ENCODE measurements at regions not wholly inside any gene's neighbourhood (a gene's known extent, or its start where the extent isn't known, plus 50 kb on each side); places are given as distances from the start of the nearest gene placed in this dataset.
A peak's percentile ranks its signal among the peaks of the same experiment; 100 is the strongest.

DNA sequence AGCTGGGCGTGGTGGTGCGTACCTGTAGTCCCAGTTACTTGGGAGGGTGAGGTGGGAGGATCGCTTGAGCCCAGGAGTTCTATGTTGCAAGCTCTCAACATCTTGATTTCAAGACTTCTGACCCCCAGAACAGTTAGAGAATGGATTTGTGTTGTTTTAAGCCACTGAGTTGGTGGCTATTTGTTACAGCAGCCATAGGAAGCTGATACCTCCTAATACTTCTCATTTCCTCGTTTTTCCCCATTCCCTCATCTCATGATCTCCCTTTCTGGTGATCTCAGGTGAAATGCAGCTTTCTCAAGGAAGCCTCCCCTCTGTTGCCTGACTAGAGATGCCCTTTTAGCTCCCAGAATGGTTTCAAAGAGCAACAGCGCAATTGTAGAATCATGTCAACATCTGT lies 378.8 kb downstream of the TYW1 start:
- H3K27ac ChIP-seq, result no peak overlapping the region
- H4K20me1 ChIP-seq (ENCODE audit: insufficient read depth), result no peaks in the 10 kb centered on the region
- no peaks in the 10 kb centered on the region for H3K79me2 ChIP-seq (ENCODE audit: insufficient read depth, low read depth)
- no peak overlapping the region for H3K9ac ChIP-seq
- no peak overlapping the region for H3K4me3 ChIP-seq (IDR thresholded peaks at IDR 0.05; ENCODE audit: insufficient read depth, low read depth, low read length)
- H2AFZ ChIP-seq (ENCODE audit: low read depth), result no peak overlapping the region
- no peak overlapping the region for H3K4me2 ChIP-seq
- H3K4me1 ChIP-seq (ENCODE audit: low read depth, poor library complexity, severe bottlenecking), result no peaks in the 10 kb centered on the region
- TF ChIP-seq, protein P1, sequence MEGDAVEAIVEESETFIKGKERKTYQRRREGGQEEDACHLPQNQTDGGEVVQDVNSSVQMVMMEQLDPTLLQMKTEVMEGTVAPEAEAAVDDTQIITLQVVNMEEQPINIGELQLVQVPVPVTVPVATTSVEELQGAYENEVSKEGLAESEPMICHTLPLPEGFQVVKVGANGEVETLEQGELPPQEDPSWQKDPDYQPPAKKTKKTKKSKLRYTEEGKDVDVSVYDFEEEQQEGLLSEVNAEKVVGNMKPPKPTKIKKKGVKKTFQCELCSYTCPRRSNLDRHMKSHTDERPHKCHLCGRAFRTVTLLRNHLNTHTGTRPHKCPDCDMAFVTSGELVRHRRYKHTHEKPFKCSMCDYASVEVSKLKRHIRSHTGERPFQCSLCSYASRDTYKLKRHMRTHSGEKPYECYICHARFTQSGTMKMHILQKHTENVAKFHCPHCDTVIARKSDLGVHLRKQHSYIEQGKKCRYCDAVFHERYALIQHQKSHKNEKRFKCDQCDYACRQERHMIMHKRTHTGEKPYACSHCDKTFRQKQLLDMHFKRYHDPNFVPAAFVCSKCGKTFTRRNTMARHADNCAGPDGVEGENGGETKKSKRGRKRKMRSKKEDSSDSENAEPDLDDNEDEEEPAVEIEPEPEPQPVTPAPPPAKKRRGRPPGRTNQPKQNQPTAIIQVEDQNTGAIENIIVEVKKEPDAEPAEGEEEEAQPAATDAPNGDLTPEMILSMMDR (conservative IDR thresholded peaks at IDR 0.05; ENCODE audit: low read depth, low read length), result no peak
- no peaks in the 10 kb centered on the region for H3K27me3 ChIP-seq (ENCODE audit: insufficient read depth, low read depth)
- H3K36me3 ChIP-seq (ENCODE audit: insufficient read depth), result no peaks in the 10 kb centered on the region

DNA sequence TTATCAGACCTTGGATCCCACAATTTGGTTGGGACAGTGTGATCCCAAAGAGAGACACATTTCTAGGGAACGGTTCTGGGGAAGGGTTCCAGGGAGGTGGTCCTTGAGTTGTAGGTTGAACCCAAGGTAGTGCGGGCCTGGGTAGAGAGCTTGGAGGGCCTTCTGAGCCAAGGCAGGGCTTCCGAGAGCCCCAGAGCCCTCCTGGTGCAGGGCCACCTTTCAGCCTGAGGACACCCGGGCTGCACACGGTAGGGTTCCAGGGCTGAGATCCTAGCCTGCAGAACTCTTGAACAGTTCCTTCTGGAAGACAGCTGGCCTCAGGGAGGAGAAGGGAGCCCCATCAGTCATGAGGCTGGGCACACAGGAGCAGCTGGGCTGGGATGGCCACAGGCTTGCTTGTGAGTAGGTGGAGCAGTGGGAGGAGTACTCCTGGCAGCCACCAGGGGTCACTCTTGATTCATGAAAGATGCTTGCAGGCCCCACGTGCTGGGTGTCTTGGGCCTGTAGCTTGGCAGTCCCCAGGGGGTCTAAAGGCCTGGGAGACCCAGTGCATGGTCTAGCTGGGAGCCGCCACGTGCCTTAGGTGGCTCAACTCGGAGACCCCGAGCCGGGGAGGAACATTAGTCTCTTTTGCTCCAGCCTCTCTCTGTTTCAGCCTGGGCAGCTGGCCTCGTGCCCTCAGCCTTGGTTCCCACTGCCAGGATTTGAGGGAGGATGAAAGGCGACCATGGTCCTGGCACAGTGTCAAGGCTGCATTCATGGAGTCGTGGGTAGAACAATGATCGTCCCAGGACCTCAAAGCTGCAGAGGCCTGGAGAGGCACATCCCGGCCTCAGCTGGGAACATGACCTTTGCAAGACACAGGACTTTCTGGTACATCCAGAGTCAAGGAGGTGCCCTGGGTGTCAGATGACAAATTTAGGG lies 381.6 kb downstream of the TYW1 start:
- H3K4me2 ChIP-seq, result no peak overlapping the region
- H3K27me3 ChIP-seq (ENCODE audit: insufficient read depth, low read depth), result no peaks in the 10 kb centered on the region
- H3K4me1 ChIP-seq (ENCODE audit: low read depth, poor library complexity, severe bottlenecking), result no peaks in the 10 kb centered on the region
- H4K20me1 ChIP-seq (ENCODE audit: insufficient read depth), result no peaks in the 10 kb centered on the region
- H3K27ac ChIP-seq, result no peak overlapping the region
- H3K9ac ChIP-seq, result no peak overlapping the region
- H2AFZ ChIP-seq (ENCODE audit: low read depth), result peak overlapping the region; percentile 35; the same call in 1 of the 2 replicates
- no peak overlapping the region for H3K4me3 ChIP-seq (IDR thresholded peaks at IDR 0.05; ENCODE audit: insufficient read depth, low read depth, low read length)
- no peaks in the 10 kb centered on the region for H3K36me3 ChIP-seq (ENCODE audit: insufficient read depth)
- TF ChIP-seq, protein P1 (conservative IDR thresholded peaks at IDR 0.05; ENCODE audit: low read depth, low read length), result peak; percentile 91
- H3K79me2 ChIP-seq (ENCODE audit: insufficient read depth, low read depth), result no peaks in the 10 kb centered on the region

DNA sequence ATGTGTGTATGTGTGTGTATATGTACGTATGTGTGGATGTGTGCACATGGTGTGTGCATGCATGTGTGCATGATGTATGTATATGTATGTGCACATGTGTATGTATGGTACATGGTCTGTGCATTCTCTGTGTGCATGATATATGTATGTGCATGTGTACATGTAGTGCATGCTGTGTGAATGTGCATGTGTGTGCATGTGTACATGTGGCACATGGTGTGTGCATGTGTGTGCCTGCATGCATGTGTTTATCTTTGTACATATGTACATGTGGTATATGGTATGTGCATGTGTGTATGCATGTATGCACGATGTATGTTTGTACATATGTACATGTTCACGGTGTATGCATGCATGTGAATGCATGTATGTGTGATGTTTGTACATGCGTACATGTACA lies 383.7 kb downstream of the TYW1 start:
- no peak overlapping the region for H3K27ac ChIP-seq
- no peak overlapping the region for H3K9ac ChIP-seq
- no peaks in the 10 kb centered on the region for H3K79me2 ChIP-seq (ENCODE audit: insufficient read depth, low read depth)
- H3K4me3 ChIP-seq (IDR thresholded peaks at IDR 0.05; ENCODE audit: insufficient read depth, low read depth, low read length), result no peak overlapping the region
- TF ChIP-seq, protein P1 (conservative IDR thresholded peaks at IDR 0.05; ENCODE audit: low read depth, low read length), result no peak
- H4K20me1 ChIP-seq (ENCODE audit: insufficient read depth), result no peaks in the 10 kb centered on the region
- H3K27me3 ChIP-seq (ENCODE audit: insufficient read depth, low read depth), result no peaks in the 10 kb centered on the region
- H3K36me3 ChIP-seq (ENCODE audit: insufficient read depth), result no peaks in the 10 kb centered on the region
- H3K4me2 ChIP-seq, result no peak overlapping the region
- H2AFZ ChIP-seq (ENCODE audit: low read depth), result no peak overlapping the region
- H3K4me1 ChIP-seq (ENCODE audit: low read depth, poor library complexity, severe bottlenecking), result no peaks in the 10 kb centered on the region

DNA sequence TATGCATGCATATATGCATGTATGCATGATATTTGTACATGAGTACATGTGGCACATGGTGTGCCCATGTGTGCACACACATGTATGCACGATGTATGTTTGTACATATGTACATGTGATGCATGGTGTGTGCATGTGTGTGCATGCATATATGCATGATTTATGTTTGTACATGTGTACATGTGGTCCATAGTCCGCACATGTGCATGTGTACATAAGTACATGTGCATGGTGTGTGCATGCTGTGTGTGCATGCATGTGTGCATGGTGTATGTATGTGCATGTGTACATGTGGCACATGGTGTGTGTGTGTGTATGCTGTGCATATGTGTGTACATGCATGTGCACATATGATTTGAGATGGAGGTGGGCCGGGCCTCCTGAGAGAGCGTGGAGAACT lies 384.2 kb downstream of the TYW1 start:
- Histone ChIP-seq H3K36me3 (ENCODE audit: insufficient read depth) (no peaks in the 10 kb centered on the region), H4K20me1 (ENCODE audit: insufficient read depth) (no peaks in the 10 kb centered on the region), H3K79me2 (ENCODE audit: insufficient read depth, low read depth) (no peaks in the 10 kb centered on the region), H3K4me3 (IDR thresholded peaks at IDR 0.05; ENCODE audit: insufficient read depth, low read depth, low read length) (no peak overlapping the region), H3K9ac (no peak overlapping the region), H2AFZ (ENCODE audit: low read depth) (no peak overlapping the region), H3K4me1 (ENCODE audit: low read depth, poor library complexity, severe bottlenecking) (no peaks in the 10 kb centered on the region), H3K4me2 (no peak overlapping the region), H3K27ac (no peak overlapping the region), H3K27me3 (ENCODE audit: insufficient read depth, low read depth) (no peaks in the 10 kb centered on the region)
- TF ChIP-seq, protein P1 (conservative IDR thresholded peaks at IDR 0.05; ENCODE audit: low read depth, low read length), result no peak
